Stimulated activated CD8-positive, alpha-beta memory T cell treated with anti-CD3 and anti-CD28 coated beads, Interleukin-12 subunit alpha, Interleukin-12 subunit beta, amount 100 ng/mL, for 4 hours (primary cell): ENCODE measurements at regions not wholly inside any gene's neighbourhood (a gene's known extent, or its start where the extent isn't known, plus 50 kb on each side); places are given as distances from the start of the nearest gene placed in this dataset.
"Not testable (repeated sequence)": the region's sequence is repeated elsewhere in the genome, so short reads cannot be mapped to it uniquely, and the experiment has no call there.

Experiments
- DNase-seq: peaks from one replicate; pipeline ENCODE4 v3.0.0-alpha.2; 2020; ENCODE audit warnings: low read depth

DNA sequence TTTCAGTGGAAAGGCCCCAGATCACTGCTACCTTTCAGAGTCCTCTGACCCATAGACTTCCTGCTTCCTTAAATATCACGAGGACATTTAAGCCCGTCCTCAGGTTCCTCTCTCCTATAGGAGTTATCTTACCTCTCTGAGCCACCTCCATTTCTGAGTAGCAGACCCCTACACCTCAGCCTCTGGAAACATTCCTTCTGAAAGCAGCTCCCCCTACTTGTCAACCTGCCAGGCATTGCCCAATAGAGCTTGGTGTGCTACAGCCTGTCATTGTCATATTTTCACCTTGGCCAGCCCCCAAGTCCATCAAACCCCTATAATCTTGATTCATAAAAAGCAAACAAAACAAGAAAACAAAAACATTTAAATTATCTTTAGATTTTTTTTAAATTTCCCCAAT is 717.9 kb upstream of the SLC8A1 start:
- DNase-seq = no peak

DNA sequence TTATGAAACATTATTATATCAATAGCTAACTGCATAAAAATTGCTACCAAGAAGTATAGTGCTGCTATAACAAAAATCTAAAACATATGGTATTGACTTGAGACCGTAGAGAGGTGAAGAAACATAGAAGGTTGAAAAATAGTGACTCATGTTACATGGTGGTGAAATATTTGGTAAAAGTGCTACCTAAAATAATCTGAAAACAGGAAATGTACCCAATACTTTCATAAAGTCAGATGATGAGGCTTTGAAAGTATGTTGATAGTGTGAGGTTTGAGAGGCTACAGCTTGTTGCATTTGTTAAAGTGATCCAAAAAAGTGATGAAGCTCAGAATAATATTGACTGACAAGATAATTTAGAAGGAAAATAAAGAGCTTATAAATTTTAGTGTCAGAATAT is 718.7 kb upstream of the SLC8A1 start:
- DNase-seq = no peak

GRCh38 chr2:41180387-41180786 is 728.5 kb upstream of the SLC8A1 start:
- no peak for DNase-seq

DNA sequence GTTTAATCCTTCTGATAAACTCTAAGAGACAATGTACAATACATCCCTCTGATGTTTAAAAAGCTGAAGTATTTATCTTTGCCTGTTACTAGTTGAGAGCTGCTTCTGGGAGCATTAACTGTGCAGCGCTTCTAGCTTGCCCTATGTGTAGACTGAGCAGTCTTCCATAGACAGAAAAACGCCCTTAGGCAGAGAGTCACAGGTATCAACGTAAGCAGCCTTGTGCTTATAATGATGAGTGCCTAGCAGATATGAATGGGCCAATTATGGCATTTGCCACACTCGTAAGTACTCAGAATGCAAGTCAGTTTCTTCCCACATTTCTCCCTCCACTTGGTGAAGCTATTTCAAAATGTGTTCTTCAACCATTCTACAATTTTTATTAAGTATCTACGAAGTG is 731.1 kb upstream of the SLC8A1 start:
- no peak for DNase-seq

DNA sequence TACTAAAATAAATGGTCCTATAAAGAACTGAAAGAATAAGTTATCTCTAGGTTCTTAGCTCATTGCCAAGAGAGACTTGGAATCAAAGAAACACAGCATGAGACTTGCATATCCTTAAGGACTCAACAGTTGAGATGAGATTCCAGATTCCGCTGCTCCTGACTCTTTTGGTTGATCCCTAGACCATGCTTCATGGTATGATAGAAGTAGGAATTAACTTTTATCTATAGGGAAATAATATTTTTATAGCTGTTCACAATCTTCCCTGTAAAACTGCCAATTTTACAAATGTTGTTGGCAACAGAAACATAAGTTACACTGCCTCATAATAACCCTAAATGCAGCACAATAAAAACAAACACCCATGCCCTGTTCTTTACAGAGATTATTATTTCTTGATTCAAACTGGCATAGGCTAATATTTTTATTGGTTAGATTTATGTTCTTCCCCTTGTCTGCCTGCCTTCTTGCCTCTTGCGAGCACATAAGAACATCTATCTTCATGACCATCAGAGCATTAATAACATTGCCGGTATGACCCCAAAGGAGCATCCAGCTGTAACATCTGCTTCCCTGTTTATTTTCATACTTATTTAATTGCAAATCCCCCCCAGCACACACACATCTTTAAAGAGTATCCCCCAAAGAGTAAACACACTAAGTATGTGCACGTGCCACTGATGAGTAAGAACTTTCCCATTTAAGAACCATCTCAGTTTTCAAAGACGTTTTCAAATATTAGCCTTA is 735.7 kb upstream of the SLC8A1 start:
- no peak for DNase-seq

DNA sequence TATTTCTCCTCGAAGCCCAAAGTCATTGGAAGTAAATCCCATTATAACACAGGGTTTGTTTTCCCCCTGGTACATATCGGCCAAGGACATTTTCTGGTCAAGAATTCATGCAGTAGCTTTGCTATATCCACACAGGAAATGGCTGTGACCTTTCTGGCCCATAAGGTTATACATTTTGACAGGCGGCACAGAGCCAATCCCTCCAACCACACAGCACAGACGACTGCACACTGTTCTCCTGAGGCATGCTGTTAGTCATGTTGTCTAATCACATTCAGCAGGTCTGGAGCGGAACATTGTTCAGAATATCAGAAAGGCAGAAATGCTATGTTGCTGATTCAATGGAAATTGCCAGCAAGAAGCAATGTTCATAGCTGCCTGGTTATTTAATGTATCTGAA is 742.3 kb upstream of the SLC8A1 start:
- DNase-seq = no peak

DNA sequence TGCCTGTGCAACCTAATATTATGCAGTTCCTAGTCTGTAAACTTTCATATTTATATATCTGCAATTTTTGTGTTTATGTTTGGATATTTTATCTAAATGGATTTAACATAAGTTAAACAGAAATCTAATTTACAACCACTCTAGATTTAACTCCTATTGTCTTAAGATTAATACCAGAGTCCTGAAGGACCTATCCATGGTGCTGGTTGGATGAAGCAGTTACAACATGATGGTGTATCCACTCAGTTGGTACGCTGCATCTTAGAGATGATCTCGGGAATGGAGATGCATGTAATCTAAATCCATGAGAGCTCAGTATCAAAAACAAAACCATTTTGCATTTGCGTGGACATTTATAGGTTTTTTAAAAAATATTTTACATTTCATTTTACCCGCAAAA is 745.9 kb upstream of the SLC8A1 start:
- no peak for DNase-seq

DNA sequence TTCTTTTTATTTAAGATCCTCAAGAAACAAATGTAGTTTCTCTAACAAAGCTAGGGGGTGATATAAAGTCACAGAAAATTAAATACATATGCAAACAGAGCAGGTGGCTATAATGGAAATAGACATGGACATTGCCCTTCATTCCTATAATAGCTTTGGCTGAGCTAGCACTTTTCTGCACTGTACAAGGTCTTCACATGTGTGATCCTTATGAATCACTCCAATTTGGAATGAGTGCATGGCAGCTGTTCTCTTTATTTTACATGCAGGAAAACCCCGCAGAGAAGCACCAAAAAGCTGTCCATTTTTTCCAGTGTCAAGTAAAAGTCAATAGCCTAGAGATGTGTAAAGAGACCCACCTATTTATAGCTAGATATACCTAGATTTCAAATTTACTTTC is 747.4 kb upstream of the SLC8A1 start:
- no peak for DNase-seq

GRCh38 chr2:41204315-41204714 is 752.4 kb upstream of the SLC8A1 start:
- no peak for DNase-seq

GRCh38 chr2:41206004-41206403 is 754.1 kb upstream of the SLC8A1 start:
- no peak for DNase-seq

DNA sequence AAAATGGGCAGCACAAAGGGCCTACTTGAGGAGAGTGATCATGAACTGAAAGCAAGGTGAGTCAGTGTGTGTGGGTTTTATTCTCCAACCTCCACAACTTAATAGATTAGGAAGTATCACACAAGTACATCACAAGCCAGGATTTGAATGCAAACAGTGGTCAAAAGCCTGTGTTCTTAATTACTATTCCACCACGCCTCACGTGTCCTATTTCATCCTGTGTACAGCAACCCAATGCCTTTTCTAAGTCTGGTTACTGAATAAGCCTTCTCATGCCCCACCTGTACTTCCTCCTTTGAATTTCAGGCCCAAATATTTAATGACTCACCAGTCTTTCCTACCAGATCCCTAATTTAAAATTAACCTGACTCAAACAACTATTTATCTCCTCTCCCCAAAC is 755.7 kb upstream of the SLC8A1 start:
- DNase-seq = no peak

GRCh38 chr2:41210030-41210429 is 758.1 kb upstream of the SLC8A1 start:
- DNase-seq = not testable (repeated sequence)

GRCh38 chr2:41216978-41217377 is 765.1 kb upstream of the SLC8A1 start:
- DNase-seq = no peak

GRCh38 chr2:41222593-41222992 is 770.7 kb upstream of the SLC8A1 start:
- no peak for DNase-seq

DNA sequence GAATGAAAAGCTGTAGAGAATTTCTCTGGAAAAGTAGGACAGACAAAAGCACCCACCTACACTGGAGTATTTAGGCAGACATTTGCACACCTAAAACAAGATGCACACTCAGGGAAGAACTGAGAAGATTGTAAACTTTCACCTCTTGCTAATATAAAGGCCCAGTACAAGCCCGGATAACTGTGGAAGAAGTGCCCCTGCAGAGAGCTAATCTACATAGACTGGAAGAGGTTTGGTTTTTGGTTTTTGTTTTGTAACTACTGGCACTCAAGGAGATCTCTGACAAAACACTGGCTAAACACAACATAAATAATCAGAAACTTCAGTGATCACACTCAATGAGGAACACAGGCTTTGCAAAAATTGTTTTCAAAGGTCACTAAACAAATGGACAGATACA is 782.2 kb upstream of the SLC8A1 start:
- no peak for DNase-seq

DNA sequence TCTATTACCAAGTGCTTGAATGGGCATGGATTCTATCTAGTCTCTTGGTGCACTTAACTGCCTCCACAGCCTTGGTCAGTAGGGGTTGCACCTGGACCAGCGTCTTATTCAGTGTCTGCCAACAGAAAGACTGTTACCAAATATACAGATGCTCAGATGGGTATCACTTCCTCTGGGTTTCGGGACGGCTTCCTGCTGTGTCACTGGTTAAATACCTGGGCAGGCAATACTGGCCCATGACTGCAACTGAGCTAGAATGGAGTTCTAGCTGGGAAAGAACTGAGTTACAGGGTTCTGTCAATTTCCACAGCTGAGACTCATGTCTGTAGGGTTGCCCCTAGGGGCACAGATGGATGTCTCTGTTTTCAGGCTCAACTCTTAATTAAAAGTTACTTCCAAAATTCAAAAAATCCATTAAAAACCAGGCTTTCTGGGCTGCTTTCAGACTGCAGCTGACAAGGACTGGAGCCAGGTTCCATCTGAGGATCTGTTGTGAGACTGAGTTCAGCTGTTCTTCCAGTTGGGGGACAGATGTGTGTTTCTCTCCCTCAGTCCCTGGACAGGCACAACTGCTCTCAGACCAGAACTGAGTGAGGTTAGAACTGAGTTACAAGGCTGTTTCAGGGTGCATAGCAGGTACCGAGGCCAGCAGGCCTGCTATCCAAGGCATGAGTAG is 789.6 kb upstream of the SLC8A1 start:
- DNase-seq = no peak

DNA sequence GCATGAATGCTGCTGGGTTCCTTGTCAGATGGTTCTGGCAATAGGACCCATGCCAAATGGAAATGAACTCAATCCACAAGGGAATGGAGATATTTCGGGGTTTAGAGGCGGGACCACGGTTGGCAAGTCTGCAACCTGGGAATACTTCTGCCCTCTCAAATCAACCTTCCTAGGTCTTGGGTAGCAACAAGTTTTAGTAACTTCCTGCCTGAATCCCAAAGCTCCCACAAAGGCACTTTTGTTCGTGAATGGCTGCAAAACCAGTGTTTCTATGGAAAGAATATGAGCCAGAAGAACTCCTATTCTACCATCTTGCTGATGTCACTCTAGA is 790.1 kb upstream of the SLC8A1 start:
- no peak for DNase-seq

DNA sequence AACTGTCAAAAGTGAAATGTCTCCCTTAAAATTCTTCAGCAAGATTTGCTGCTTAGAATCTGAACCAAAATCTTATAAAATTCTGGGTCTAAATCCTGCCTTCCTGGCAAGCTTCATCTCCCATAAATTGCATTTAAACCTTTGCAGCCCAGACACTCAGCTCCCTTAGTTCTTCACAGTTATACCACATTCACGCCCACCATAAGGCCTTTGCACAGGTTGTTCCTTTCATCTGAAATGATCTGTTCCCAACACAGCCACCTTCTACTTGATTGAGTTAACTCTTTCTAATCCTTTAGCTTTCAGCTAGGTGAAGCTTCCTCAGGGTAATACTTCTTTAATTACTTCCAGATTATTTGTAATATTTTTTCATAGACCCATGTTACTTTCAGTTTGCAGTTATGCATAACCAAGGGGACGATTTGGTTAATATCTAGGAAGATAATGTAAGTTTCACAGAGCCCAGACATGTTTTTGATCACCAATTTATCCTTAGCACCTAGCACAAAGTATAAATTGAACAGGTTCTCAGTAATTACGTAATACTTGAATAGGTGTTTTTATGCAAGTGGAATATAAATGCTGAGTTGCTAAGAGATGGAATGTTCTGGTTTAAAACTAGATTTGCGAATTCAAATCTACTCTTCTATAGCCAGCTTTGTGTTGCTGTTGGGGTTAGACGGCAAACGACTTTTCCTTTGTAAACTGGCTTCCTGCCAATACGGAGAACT is 779.7 kb upstream of the PKDCC start:
- no peak for DNase-seq

GRCh38 chr2:41283079-41283775 is 764.6 kb upstream of the PKDCC start:
- no peak for DNase-seq

GRCh38 chr2:41293491-41293890 is 754.3 kb upstream of the PKDCC start:
- DNase-seq = no peak

- DNase-seq = no peak
Measured at GRCh38 chr2:41294331-41294730, 753.5 kb upstream of the PKDCC start.

GRCh38 chr2:41313082-41313481 is 734.7 kb upstream of the PKDCC start:
- DNase-seq = no peak
